DOHH2 (cell line): ENCODE measurements at regions not wholly inside any gene's neighbourhood (a gene's known extent, or its start where the extent isn't known, plus 50 kb on each side); places are given as distances from the start of the nearest gene placed in this dataset.

Experiments used
- CTCF ChIP-seq: fragments of 200-600 bp; sonication (generic); IDR thresholded peaks from one replicate; pipeline ENCODE4 v1.5.1; 2014; ENCODE audit warnings: antibody characterized with exemption, mild to moderate bottlenecking, low read depth, low read length; ENCODE audit not compliant: poor library complexity, severe bottlenecking
- EZH2phosphoT487 ChIP-seq: fragments of 200-600 bp; sonication (generic); IDR thresholded peaks from 2 replicates; pipeline ENCODE4 v1.6.1; 2017; ENCODE audit warnings: borderline replicate concordance, mild to moderate bottlenecking, antibody characterized with exemption, low read length, moderate library complexity, mixed read lengths

GRCh38 chr6:95294043-95294442, 283.3 kb upstream of the MANEA start:
- TF ChIP-seq CTCF (no peak), EZH2phosphoT487 (no peak)
